NCI-H524 treated with DMSO at 0.1 percent for 48 hours (cell line): ENCODE measurements at regions not wholly inside any gene's neighbourhood (a gene's known extent, or its start where the extent isn't known, plus 50 kb on each side); places are given as distances from the start of the nearest gene placed in this dataset.
"Not testable (repeated sequence)": the region's sequence is repeated elsewhere in the genome, so short reads cannot be mapped to it uniquely, and the experiment has no call there.

Source experiments
- DNase-seq: peaks from one replicate; lab custom pipeline; 2025; lab: John Stamatoyannopoulos, UW

- DNase-seq, result no peak
These were observed 56.0 kb downstream of the EN1 start for GRCh38 chr2:118791483-118791882.

- DNase-seq, result no peak
These were observed 60.7 kb downstream of the EN1 start for GRCh38 chr2:118786746-118787145.

GRCh38 chr2:118784860-118785259, 62.6 kb downstream of the EN1 start:
- DNase-seq, result no peak

GRCh38 chr2:118779362-118779761, 68.1 kb downstream of the EN1 start:
- DNase-seq, result no peak

- DNase-seq, result peak; percentile 27
These were observed 72.9 kb downstream of the EN1 start for GRCh38 chr2:118774458-118775133.

- DNase-seq, result no peak
These were observed 73.6 kb downstream of the EN1 start for GRCh38 chr2:118773826-118774225.

GRCh38 chr2:118772487-118773200, 74.8 kb downstream of the EN1 start:
- DNase-seq, result no peak

- no peak for DNase-seq
These were observed 77.6 kb downstream of the EN1 start for GRCh38 chr2:118769707-118770400.

GRCh38 chr2:118766871-118767270, 80.6 kb downstream of the EN1 start:
- DNase-seq, result no peak

- DNase-seq, result no peak
These were observed 82.6 kb downstream of the EN1 start for GRCh38 chr2:118764855-118765254.

- DNase-seq, result no peak
These were observed 83.7 kb downstream of the EN1 start for GRCh38 chr2:118763797-118764196.

GRCh38 chr2:118762290-118762689, 85.2 kb downstream of the EN1 start:
- DNase-seq, result no peak

GRCh38 chr2:118761771-118762170, 85.7 kb downstream of the EN1 start:
- no peak for DNase-seq

GRCh38 chr2:118755901-118756300, 91.5 kb downstream of the EN1 start:
- DNase-seq, result no peak

GRCh38 chr2:118755384-118755783, 92.1 kb downstream of the EN1 start:
- no peak for DNase-seq

- DNase-seq, result no peak
These were observed 94.6 kb downstream of the EN1 start for GRCh38 chr2:118752762-118753429.

- no peak for DNase-seq
These were observed 96.4 kb downstream of the EN1 start for GRCh38 chr2:118750959-118751565.

- no peak for DNase-seq
These were observed 99.1 kb downstream of the EN1 start for GRCh38 chr2:118748245-118748885.

- no peak for DNase-seq
These were observed 99.8 kb downstream of the EN1 start for GRCh38 chr2:118747637-118748036.

GRCh38 chr2:118747066-118747465, 100.4 kb downstream of the EN1 start:
- no peak for DNase-seq

- DNase-seq, result not testable (repeated sequence)
These were observed 102.7 kb downstream of the EN1 start for GRCh38 chr2:118744682-118745181.
